Stimulated activated CD4-positive, alpha-beta T cell treated with anti-CD3 and anti-CD28 coated beads, Interleukin-15, amount 100 ng/mL, for 48 hours (primary cell): ENCODE measurements at regions not wholly inside any gene's neighbourhood (a gene's known extent, or its start where the extent isn't known, plus 50 kb on each side); places are given as distances from the start of the nearest gene placed in this dataset.

Experiments used
- DNase-seq, 2 donors: peaks; one replicate each; pipeline ENCODE4 v3.0.0-alpha.2; 2020; ENCODE audit warnings: low read depth in 2 of 2

DNA sequence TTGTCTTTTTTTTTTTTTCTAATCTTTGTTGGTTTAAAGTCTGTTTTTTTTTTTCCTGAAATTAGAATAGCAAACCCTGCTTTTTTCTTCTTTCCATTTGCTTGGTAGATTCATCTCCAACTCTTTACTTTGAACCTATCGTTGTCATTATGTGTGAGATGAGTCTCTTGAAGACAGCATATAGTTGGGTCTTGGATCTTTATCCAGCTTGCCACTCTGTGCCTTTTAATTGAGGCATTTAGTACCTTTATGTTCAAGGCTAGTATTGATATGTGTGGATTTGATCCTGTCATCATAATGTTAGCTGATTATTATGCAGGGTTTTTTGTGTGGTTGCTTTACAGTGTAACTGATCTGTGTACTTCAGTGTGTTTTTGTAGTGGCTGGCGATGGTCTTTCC, 383.8 kb downstream of the MAN2A1 start:
- DNase-seq = no peak

GRCh38 chr5:110075656-110076055, 385.9 kb downstream of the MAN2A1 start:
- no peak for DNase-seq

- no peak for DNase-seq
These were observed 387.4 kb downstream of the MAN2A1 start for GRCh38 chr5:110077147-110077546.

DNA sequence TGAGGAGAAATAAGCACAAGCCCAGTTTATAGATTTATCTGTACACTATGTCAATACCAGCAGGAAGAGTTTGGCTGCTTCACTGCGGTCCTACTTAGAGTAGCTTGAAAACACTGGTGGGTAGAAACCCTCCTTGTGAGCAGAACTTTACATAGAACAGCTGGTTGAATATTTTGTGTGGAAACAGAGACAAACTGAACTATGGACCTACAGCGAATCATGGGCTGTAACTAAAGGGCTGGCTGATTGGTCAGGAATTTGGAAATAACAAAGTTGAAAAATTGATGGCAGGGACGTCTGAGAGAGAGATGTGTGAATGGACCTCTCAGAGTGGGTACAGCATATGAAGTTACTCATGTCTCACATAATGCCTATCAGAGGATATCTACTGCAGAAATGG, 392.5 kb downstream of the MAN2A1 start:
- DNase-seq = no peak

GRCh38 chr5:110082863-110083262, 393.1 kb downstream of the MAN2A1 start:
- no peak for DNase-seq

- no peak for DNase-seq
These were observed 396.1 kb downstream of the MAN2A1 start for GRCh38 chr5:110085826-110086225.

DNA sequence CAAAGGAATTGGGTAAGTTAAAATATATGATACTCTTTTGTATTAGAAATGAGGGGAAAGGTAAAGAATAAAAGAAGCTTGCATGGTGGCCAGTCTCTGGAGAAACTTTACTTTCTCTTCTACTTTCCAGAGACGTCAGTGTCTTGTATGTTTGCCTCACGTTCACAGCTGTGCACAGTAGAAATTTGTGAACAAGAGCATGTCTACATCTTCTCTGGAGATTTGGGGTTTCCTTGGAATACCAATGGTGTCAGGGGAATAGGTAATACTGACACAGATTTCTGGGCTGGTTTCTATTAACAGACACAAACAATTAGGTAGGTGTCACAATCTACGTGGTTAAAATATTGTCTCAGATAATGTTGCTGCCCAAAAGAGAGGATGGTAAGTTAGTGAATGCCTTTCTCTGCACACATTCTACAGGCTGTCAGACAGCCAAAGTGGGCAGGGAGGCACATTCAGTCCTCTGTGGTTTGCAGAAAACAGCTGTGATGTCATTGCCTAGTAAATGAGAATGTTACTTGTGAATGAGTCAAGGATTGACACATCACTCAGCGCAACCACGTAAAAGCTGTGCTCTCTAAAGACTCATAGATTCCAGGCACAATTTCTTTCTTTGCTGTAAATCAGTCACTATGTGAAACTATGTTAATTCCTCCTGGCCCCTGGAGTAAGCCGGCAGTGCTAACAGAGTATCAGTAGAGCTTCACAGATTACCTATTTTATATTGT, 397.1 kb downstream of the MAN2A1 start:
- DNase-seq = peak; percentile 52 to 73

DNA sequence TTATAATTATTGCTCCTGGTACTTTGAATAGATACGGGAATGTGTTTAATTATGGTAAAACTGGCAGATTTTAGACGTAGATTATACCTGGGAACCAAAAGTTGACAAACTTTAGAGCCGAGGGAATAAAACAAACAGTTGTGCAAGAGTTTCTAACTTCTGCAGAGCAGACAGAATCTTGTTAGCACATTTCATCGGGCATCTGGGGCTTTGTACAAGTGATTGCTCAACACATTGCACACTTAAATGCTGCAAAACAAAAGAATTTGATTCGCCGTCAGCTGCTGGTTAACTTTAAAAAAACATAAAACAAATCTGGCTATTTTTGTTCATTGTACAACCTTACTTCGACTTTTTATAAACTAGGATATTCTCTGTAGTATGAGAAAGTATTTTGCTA, 398.1 kb downstream of the MAN2A1 start:
- no peak for DNase-seq

DNA sequence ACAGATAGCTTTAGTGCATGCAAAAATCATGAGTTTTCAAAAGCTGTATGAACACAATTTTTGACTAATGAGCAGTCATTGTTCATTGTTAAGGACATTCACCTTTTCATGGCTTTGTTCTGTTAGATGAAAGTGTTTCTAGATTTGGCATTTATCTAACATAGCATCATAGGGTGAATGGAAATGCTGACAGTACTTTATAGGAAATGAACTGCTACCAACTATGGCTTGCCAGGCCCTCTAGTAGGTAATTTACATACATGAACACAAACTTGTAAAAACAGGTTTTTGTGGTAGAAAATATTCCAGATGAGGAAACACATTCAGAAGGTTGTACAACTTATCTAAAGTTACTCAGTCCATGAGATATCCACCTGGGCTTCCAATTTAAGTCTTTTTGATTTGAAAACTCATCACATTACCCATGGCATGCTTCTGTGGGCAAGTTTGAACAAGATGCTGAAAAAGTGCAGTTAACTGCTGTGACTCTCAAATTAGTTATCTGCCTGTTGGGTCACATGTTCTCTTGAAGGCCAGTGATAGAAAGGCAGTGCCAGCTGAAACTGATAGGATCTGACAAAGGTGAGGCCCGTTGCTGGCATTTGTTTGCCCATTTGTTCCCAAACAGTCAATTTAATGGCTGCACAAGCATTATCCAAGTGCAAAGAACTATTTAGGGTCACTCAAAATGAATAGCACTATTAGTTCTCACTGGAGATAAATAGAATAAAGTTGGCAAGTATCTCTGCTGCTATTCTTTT, 399.1 kb downstream of the MAN2A1 start:
- no peak for DNase-seq

DNA sequence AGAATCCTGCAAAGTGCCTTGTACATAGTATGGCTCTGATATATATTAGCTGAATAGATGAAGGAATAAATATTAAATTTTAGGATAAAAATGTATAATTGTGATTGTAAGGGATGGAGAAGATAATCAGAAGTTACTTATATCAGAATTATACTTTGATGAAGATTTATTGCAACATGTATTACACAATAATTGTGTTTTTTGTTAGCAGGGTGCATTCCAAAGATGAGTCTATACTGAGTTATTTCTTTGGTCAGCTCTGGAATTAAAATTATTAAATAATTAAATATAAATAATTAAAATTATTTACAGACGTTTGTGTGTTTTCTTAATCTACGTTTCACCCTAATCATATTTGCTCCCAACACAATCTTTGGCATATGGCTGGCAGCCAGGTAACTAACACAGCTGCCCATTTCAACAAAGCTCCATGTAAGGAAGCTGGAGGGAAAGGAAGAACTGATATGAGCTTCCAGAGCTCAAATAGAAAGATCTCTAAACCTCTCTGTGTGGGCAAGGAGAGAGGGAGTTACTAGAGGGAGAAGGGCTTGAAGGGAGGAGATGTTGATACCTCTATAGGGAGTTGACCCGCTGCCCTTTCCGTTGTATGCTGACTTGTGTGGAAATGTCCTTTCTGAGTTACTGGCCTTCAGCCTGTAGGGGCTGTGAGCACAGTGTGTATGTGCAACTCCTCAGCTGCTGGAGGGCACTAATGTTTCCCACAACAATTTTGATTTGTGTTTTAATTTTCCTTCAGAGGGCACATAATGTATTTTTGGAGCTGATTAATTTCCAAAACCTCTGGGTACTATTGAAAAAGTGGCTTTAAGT, 403.4 kb downstream of the MAN2A1 start:
- DNase-seq = no peak

DNA sequence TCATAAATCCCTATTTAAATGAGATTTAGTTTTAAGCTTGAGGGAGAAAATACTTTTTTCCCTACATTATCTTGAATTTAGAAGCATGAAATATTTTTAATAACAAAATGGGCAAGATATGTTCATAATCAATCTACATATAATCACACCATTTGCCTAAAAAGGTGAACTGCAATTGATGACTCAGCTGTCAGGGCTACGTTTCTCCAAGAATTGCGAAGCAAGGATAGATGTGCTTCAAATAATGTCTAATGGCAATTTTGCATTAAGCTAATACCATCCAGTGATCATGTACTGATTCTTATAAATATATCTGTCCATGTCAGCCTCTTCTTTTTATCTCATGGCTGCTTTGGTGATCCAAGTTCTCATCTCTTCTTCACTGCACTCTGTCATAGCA, 404.4 kb downstream of the MAN2A1 start:
- DNase-seq = no peak

GRCh38 chr5:110094548-110094947, 404.8 kb downstream of the MAN2A1 start:
- DNase-seq = no peak

GRCh38 chr5:110096419-110096818, 406.7 kb downstream of the MAN2A1 start:
- no peak for DNase-seq

DNA sequence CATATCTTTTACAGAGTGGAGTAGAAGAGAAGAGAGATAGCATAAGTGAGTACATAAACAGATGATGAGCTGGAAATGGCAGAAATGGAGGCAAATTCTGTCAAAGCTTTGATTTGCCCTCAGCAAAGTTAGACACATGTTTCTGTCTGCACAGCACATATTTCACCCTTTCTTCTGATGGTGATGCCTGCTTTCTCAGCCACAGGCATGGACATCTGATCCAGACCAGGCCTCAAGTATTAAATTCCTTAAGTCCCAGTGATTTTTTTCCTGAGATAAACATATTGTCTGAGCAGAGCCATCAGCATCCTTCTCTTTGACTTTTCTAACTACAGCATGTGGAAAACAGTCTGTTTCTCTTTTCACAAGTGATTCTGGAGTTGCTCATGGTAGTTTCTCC, 409.8 kb downstream of the MAN2A1 start:
- DNase-seq = no peak

- DNase-seq = no peak
These were observed 413.4 kb downstream of the MAN2A1 start for GRCh38 chr5:110103081-110103480.

DNA sequence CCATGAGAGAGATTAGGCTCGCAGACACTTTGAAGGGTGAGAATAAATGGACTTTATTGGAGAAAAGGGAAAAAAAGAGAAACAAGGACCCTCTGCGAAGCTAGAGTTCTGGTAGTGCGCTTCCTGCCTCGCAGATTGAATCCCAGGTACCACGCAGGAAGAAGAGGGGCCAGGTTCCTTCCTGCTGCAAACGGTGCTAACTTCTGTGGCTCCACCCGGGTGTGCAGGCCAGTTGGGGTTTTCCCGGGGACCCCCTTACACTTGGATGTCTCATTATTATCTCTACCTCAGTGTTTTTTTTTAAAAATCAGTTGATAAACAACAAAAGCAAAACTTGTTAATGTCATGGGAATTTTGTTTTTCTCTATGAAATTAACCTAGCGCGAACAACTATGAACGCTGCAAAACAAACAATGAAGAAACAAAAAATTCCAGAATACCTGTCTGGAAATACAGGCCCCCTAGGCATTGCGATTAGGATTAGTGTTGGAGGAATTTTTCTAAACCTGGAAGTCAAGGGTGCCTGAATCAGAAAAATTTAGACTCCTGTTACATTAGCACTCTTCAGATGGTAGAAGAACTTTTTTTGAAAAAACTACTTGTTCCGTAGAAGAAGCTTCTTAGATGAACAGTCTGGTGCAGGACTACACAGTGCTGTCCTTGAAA, 414.5 kb downstream of the MAN2A1 start:
- DNase-seq = no peak

DNA sequence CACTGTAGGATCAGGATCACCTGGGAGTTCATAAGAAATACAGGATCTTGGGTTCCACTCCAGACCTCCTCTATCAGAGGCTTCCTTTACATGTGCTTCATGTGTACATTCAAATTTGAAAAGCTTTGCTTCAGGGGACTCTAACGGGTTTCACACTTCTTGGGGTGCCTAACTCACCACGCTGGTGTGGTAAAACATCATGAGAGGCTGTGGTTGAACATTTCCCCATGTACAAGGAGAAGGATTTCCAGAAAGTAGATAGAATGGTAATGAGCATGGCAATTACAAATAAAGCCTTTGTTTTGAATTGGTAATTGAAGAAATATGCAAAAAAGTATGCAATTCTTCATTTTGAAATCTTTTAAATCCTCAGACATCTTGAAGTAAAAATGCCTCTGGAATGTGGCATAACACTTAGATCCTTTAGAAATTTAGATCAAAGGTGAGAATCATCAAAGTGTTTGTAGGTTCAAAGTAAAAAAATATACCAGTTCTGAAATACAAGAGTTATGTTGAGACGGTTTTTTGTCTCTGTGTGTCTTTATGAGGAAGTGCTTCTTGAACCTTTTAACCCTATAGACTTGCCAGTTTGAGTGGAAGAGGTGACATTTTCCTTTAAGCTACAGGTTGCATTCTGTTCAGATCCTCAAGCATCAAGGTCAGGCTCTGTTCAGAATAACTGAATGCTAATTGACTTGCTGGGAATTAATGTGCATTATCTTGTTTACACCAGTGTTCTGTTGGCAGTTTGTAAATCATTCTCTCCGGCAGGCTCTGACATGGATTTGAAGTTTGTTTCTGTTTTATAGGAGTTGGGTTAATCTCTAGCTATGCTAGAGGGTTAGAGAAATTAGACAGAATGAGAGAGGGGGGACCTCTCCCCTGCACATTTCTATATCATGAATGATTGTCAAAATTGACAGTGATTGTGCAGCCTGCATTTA, 415.3 kb downstream of the MAN2A1 start:
- DNase-seq = no peak

DNA sequence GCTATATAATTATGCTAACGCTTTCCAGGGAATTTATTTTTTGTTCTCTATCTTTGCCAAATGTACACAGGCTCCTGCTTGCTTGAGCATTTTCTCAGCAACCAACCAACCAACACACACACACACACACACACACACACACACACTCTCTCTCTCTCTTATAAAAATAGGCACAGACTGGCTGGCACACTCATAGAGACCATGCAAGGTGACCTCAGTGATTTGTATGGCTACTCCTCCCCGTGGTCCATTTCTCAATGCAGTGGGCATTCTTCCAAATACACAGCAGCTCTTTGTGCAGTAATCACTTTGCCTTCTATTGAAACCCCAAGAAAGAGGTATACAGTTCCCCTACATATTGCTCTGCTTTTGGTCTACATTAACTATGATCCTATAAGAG, 416.0 kb downstream of the MAN2A1 start:
- no peak for DNase-seq

DNA sequence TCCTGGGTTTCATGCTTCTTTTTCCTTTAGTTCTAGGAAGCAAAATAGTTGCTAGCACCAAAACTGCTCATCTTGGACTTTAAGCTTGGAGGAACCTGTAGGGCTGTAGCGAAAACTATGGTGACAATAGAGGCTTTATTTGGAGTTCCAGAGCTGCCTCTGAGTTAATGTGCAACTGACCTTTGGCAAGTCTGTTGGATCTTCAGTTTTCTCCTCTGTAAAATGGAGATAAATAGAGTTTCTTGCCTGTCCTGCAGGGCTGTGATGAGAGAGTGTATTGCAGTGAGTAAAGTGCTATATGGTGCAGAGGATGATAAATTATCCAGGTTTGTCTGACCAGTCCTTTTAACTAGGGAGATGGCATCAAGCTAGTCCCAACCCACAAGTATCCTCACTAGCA, 417.0 kb downstream of the MAN2A1 start:
- DNase-seq = no peak

GRCh38 chr5:110108520-110108919, 418.8 kb downstream of the MAN2A1 start:
- no peak for DNase-seq

DNA sequence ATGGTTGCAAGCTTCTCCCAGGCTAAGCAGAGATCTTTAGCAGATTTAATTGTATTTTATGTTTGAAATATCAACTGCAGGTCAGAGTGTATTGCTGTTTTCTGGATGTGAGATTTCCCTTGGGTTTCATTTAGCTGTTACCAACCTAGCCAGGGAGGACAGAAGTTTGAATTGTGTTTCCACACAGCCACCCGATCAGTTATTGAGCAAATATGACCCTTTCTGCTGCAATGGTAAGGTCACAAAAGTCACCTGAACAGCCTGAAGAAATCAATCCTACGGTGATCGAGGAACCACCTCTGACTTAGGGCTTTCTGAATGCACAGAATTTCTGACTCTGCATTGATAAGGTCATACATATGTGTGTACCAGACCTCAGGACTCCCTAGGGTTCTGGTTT, 419.9 kb downstream of the MAN2A1 start:
- no peak for DNase-seq
